GM19455 (cell line): ENCODE measurements at regions not wholly inside any gene's neighbourhood (a gene's known extent, or its start where the extent isn't known, plus 50 kb on each side); places are given as distances from the start of the nearest gene placed in this dataset.

Experiments
- ATAC-seq: cut with Tn5 transposase; IDR thresholded peaks from one replicate; pipeline ENCODE4 v1.9.1; 2021; ENCODE audit not compliant: unreplicated experiment

DNA sequence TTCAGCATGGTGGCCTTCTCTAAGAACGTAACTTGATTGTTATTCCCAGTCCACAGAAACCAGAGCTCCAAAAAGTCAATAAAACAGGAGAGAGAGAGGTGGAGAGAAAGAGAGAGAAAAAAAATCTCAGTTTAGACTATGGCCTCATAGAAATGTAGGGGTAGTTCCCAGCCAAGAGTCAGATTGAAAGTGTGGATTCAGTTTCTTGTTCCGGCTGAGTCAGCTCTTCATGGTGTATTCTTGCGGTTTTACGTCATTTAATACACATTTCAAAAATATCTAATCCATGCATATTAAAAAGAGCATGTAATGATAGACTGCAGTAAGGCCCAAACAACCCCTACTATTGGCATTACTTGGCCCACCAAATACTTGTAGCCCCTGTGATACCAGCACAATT, 303.9 kb downstream of the ETAA1 start:
- no peak for ATAC-seq

DNA sequence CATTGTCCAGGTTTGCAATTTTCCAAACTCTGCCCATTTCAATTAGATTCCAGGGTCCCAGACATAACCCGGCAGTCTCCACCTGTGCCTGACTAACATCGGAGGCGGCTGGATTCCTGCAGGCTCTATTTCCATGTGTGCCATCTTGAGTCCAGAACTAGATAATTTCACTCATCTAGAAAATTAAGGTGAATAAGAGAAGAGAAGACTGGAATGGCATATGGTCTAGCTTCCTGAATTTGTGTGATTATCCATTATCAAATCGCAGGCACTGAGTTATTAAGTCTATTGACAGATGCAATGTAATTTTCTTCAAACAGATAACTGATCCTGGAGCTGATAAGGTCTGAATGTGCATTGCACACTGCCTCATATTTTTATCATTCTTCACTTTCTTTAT, 305.2 kb downstream of the ETAA1 start:
- ATAC-seq = no peak

- ATAC-seq = no peak
These were observed 305.8 kb downstream of the ETAA1 start for GRCh38 chr2:67702937-67703336.

DNA sequence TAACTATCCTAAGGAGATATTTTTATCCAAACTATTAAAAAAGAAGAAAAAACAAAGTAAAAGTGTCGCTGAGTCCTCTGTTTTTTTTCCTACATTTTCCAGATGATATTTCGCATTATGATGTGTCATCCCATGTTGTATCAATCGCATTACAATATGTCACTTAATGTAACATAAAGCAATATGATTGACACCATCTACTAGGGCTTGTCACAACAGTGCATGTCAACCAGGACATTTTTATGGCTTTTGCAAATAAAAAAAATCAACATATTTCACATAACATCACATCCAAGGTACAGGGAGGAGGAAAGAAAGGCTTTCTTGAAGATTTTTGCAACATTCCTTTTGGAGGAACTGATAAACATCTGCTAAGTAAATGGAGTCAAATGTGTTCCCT, 308.9 kb downstream of the ETAA1 start:
- ATAC-seq = no peak

GRCh38 chr2:67707896-67708295, 310.8 kb downstream of the ETAA1 start:
- ATAC-seq = no peak

DNA sequence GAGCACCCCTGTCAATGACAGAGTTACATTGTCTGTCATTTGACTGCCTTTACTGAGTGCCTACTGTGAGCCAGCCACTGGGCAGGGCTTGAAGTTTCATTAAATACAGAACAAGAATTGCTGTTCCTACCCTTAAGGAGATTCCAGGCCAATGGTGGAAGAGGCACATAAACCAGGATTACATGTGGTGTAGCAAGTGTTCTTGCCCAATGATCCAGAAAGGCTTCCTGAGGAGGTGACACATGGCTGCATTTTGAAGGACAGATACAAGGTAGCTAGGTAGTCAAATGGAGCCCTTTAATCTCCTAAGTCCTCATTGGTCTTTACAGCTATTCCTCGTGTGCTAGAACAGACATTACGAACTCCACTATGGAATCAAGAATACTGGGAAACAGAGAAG, 312.7 kb downstream of the ETAA1 start:
- no peak for ATAC-seq

DNA sequence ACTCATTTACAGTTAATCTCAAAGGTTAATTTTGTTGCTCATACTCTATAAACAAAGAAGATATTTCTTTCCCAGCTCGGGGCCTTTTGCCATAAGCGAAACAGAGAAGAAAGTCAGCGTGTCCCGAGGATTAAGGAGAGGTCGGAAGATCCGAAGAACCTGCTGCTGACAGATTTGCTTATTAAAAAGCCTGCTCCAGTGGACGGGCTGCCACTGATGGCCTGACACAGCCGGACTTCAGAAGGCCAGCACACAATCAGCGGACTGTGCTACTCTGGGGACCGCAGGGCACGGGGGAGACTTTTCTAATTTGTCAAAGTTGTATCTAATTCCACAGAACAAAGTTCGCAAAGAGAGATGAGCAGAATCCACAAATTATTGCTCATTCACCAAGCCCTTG, 315.4 kb downstream of the ETAA1 start:
- ATAC-seq = no peak

- no peak for ATAC-seq
These were observed 316.2 kb downstream of the ETAA1 start for GRCh38 chr2:67713376-67713775.

- no peak for ATAC-seq
These were observed 319.8 kb downstream of the ETAA1 start for GRCh38 chr2:67716895-67717396.

DNA sequence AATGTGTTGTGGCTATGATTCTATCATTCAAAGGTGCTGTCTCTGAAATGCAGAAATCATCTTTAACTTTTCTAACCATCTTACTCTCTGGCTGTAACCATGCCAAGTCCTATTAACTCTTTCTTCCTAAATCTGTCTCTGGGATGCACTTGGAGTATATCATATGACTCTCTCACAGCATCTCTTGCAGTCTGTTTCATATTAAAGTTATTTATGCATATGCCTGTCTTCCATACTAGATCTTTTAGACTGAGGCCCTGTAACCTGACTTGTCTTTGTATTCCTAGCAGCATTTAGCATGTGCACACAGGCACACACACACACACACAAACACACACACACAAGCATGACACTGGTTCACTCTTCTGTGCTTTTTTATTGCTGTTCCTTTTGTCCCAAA, 320.6 kb downstream of the ETAA1 start:
- no peak for ATAC-seq

DNA sequence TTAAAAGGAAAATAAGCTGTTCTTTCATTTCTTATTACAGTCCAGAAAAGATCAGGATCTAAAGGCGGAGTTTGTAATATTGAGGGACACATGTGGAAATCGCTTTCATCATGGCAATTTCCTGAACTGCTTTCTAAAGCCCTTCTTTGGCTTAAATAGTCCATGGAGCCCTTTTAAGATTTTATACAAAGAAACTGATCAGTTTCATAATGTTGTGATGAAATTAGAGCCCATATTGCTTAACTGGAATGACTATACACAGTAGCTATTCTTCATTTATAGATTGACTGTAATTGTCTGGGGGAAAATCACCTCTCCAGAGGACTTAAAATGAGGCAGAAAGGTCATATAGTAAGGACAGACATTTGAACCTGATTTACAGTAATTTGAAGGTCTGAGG, 322.2 kb downstream of the ETAA1 start:
- ATAC-seq = no peak

- ATAC-seq = no peak
These were observed 324.4 kb downstream of the ETAA1 start for GRCh38 chr2:67721516-67721915.

GRCh38 chr2:67724261-67724660, 327.1 kb downstream of the ETAA1 start:
- no peak for ATAC-seq

GRCh38 chr2:67725731-67726130, 328.6 kb downstream of the ETAA1 start:
- ATAC-seq = no peak

DNA sequence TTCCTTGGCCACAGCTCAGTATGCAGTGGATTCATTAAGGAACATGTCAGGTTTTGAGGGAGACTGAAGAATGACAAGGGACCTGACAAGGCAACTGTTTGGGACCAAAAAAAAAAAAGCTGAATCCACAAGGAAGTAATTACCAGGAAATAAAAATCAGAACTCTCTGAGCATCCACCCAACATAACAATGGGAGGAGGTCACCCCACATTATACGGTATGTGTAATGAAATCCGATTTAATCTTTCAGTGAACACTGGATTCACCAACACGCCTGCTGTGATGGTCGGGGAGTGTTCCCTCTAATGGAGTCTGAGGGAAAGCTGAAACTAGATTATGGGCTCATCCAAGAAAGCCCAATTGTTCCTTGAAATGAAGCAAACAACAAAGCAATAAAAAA, 329.3 kb downstream of the ETAA1 start:
- ATAC-seq = no peak

DNA sequence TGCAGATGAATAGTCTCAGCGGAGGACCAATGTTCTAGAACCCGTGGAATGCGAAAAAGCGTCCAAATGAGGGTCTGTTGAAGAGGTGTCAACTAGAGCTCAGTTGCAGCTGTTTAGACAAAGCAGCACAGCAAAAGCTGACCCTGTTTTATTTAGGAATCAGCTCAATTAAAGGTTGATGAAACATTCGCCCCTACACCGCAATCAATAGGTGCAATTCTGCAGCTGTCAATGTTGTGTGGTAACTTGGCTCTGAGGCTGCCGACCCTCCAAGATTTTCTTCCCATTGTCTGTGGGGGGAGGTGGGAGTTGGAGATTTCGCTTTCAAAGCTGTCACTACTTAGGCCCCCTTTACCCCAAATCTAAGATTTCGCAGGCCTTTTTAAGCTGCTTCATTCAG, 330.0 kb downstream of the ETAA1 start:
- ATAC-seq = no peak

DNA sequence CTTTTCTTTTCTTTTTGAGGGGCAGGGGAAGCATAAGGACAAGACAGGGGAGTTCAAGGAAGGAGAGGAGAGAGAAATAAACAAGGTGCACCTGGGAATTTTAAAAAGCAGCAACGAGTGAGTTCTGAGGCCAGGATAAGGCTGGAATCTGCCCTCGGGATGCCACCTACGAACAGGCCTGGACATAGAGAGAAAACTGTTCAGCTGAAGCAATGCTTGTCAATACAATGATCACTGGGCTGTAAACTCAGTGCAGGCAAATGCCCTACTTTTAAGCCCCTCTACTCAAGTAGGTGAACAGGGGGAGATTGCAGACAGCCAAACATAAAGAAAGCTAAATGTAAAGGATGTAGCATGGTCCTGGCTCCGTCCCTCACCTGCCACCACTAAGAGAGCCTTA, 330.5 kb downstream of the ETAA1 start:
- no peak for ATAC-seq

- ATAC-seq = no peak
These were observed 332.3 kb downstream of the ETAA1 start for GRCh38 chr2:67729474-67729873.

GRCh38 chr2:67733517-67733916, 329.3 kb downstream of the C1D start:
- ATAC-seq = no peak

GRCh38 chr2:67752199-67752598, 310.6 kb downstream of the C1D start:
- no peak for ATAC-seq

DNA sequence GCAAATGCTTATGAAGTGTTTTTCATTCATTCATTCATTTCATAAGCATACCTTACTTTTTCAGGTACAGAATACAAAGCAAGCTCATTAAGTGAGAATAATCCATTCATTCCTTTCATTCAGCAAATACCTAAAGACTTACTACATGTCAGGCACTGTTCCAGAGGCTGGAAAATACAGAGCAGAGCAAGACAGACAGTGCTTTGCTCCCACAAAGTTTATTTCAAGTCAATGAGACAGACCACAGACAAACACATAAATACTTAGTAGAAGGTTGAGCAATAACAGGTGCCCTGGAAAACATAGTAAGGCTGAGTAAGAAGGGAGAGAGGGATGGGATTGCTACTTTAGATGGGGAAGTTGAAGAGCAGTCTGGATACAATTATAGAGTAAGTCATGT, 309.8 kb downstream of the C1D start:
- no peak for ATAC-seq

GRCh38 chr2:67755156-67755882, 307.5 kb downstream of the C1D start:
- ATAC-seq = no peak

DNA sequence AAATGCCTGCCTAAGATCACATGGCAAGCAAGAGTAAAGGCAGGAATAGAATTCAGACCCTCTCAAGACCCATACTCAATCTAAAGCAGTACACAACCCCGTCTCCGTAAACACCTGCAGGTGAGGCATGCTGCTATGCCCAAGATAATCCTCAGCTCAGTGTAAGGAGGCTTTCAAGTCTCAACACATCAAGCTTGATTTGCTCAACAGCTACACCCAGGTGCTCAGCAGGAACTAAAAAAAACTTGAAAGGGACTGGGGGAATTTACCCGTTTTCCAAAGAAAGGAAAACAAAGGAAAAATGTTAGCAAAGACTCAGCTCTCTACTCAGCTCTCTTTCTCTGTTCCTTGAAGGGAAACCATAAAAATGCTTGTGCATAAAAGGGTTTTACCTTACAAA, 301.8 kb downstream of the C1D start:
- no peak for ATAC-seq
